GM12872 (cell line): ENCODE measurements at regions not wholly inside any gene's neighbourhood (a gene's known extent, or its start where the extent isn't known, plus 50 kb on each side); places are given as distances from the start of the nearest gene placed in this dataset.

ENCODE experiments used
- TF ChIP-seq, protein P1 (sequence below): IDR thresholded peaks from 3 replicates; pipeline ENCODE4 v1.5.1; 2011; ENCODE audit warnings: low read depth, mild to moderate bottlenecking, low read length, moderate library complexity; ENCODE audit not compliant: insufficient read depth

DNA sequence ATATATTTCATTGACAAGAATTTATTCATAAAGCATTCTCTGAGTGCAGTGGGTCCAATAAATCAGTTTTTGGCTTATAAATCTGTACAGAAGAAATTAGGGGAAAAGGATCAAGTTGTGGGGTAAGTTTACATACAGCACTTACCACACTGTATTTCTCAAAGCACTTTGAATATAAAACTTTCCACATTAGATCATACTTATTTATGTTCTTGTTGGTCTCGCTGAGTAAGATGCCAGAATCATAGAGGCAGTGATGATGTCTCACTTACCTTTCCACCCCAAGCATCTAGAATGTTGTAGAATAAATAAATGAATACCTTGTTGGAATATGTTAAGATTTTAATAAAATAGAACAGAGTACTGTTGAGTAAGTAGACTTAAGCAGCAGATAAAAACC lies 279.1 kb downstream of the PCDH20 start:
- TF ChIP-seq, protein P1, sequence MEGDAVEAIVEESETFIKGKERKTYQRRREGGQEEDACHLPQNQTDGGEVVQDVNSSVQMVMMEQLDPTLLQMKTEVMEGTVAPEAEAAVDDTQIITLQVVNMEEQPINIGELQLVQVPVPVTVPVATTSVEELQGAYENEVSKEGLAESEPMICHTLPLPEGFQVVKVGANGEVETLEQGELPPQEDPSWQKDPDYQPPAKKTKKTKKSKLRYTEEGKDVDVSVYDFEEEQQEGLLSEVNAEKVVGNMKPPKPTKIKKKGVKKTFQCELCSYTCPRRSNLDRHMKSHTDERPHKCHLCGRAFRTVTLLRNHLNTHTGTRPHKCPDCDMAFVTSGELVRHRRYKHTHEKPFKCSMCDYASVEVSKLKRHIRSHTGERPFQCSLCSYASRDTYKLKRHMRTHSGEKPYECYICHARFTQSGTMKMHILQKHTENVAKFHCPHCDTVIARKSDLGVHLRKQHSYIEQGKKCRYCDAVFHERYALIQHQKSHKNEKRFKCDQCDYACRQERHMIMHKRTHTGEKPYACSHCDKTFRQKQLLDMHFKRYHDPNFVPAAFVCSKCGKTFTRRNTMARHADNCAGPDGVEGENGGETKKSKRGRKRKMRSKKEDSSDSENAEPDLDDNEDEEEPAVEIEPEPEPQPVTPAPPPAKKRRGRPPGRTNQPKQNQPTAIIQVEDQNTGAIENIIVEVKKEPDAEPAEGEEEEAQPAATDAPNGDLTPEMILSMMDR = no peak

DNA sequence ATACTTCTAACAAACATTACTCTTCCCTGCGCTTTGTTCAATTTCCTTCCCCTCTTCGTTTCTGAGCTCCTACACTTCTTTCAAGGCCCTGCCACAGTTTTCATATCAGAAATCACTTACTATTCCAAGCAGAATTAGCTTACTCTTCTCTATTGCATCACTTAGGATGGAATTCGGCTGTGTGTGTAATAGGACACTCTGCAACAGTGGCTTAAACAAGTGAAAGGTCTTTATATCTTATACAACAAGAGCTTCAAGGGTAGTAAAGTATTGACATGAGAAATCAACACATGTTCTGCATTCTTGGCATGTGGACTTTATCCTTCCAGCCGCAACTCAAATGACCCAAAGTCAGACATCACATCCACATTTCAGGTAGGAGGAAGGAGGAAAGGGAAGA lies 279.6 kb downstream of the PCDH20 start:
- TF ChIP-seq, protein P1 = no peak

DNA sequence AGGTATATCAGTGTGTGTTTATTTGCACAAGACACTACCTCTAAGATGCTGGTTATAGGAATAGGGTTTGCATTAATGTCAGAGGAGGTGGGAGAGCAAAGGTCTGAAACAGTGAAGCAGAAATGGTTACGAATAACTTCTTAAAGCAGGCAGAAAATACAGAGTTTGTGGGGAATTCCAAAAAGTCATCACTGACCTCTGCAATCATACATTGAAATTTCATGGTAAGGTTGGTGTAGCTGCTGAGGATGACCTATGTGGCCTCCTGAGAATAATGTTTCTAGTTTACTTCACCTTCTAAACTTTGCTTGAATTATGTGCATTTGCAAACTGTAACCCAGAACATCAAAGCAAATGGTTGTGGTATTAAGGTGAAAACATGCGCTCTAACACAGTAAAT lies 280.1 kb downstream of the PCDH20 start:
- TF ChIP-seq, protein P1 = no peak

DNA sequence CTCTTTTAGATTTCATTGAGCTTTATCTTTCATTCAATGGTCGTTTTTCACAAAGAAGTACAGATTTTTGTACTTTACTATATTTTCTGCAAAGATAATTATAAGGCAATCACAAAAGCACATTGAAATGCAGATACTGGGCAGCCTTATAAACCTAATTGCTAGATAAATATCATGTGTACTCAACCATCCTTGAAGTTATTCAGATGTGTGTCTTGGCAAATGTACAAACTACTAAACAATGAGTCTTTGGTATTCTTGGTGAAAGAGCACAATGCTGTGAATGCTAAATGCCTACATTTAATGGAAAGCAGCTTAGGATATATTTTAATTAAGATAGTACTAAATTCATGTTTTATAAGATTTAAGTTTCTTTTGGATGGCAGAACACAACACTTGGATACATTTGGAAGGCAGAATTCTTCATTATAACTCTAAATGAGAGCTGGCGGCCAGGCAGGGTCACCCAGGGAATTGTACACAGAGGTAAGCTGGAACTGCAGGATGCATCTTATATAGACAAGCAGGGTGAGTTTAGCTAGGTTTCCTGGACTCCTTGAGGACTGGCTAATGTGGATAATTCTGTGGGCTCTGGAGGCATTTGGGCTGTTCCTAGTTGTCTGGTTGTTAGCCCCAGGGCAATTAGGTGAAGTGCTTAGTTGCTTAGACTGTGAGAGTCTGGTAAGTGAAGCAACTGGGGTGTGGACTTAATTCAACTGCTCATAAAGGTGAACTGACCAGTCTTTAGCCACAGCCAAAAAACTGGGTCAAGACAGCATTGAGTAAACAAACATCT lies 286.6 kb downstream of the PCDH20 start:
- TF ChIP-seq, protein P1 = no peak

DNA sequence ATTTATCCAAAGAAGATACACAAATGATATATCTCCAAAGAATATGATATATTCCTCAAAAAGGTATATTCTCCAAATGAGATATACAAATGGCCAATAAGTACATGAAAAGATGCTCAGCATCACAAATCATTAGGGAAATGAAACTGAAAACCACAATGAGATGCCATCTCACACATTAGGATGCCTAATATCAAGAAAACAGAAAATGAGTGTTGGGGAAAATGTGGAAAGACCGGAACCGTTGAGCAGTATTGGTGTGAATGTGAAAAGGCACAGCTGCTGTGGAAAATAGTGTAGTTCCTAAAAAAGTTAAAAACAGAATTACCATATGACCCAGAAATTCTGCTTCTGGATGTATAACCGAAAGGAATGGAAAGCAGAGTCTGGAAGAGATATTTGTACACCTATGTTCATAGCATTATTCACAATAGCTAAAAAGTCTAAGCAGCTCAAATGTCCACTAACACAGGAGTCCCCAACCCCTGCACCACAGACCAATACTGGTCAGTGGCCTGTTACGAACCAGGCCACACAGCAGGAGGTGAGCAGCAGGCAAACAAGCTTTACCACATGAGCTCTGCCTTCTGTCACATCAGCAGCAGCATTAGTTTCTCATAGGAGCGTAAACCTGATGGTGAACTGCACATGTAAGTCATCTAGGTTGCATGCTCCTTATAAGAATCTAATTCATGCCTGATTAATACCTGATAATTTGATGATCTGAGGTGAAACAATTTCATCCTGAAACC lies 291.9 kb downstream of the PCDH20 start:
- TF ChIP-seq, protein P1 = no peak

DNA sequence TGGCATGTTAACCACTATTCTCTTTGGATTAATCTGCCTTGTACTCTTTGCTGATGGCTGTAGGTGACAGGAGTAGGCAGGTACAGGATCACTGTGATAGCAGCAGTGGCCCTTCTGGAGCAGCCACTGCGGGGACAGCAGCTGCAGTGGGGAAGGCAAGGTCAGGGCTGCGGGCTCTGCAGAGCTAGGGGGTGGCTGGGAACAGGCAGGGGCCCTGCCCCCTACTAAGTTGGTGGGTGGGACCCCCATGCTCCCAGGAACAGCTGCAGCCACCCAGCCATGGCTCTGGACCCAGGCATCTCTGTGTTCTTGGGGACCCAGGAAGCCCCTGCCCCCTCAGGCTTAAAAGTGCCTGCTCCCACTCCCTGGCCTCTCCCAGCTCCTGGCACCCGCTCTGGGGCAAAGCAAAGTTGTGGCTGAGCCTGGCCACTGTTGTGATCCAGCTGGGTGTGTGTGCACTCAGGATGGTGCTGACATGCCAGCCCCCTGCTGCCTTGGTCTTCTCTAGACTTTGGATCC lies 302.4 kb downstream of the PCDH20 start:
- TF ChIP-seq, protein P1 = no peak

DNA sequence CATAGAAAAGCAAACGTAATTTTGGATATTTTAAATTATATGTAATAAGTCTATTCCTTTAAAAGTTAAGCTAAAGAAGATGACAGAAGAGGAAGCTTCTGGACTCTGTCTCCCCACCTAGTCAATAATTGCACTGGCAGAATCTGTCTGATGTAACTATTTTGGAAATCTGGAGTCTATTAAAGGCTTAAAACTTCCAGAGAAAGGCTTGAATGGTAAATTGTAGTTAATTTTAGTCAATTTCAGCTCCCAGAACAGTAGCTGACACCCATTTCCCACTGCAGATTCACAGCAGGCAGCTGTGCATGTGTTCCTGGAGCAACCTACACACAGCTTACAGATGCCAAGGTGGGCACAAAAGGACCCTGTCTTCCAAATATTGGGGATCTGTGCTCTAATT lies 304.1 kb downstream of the PCDH20 start:
- TF ChIP-seq, protein P1 = no peak
